Osteocyte (in vitro differentiated cells): ENCODE measurements at regions not wholly inside any gene's neighbourhood (a gene's known extent, or its start where the extent isn't known, plus 50 kb on each side); places are given as distances from the start of the nearest gene placed in this dataset.

Experiments
- DNase-seq: peaks from one replicate; pipeline ENCODE4 v3.0.0; 2021; ENCODE audit warnings: mixed read lengths; ENCODE audit not compliant: unreplicated experiment; ENCODE audit errors: extremely low spot score
- H3K27ac Mint-ChIP-seq: one replicate; pipeline ENCODE4 v1.8.0; 2021; ENCODE audit warnings: mild to moderate bottlenecking, mixed read lengths; ENCODE audit not compliant: unreplicated experiment
- H3K27me3 Mint-ChIP-seq: one replicate; pipeline ENCODE4 v1.8.0; 2021; ENCODE audit warnings: mixed read lengths; ENCODE audit not compliant: unreplicated experiment
- H3K36me3 Mint-ChIP-seq: one replicate; pipeline ENCODE4 v1.8.0; 2021; ENCODE audit warnings: mixed read lengths; ENCODE audit not compliant: unreplicated experiment
- H3K4me1 Mint-ChIP-seq: one replicate; pipeline ENCODE4 v1.8.0; 2021; ENCODE audit warnings: mixed read lengths; ENCODE audit not compliant: unreplicated experiment
- H3K4me3 Mint-ChIP-seq: one replicate; pipeline ENCODE4 v1.8.0; 2021; ENCODE audit warnings: mild to moderate bottlenecking, moderate library complexity, mixed read lengths; ENCODE audit not compliant: unreplicated experiment
- H3K9me3 Mint-ChIP-seq: one replicate; pipeline ENCODE4 v1.8.0; 2021; ENCODE audit warnings: mixed read lengths; ENCODE audit not compliant: unreplicated experiment
- TF ChIP-seq, protein P1 (sequence below): fragments of 200-600 bp; sonication (generic); IDR thresholded peaks from 2 replicates; pipeline ENCODE4 v1.5.0; 2021; ENCODE audit warnings: antibody characterized with exemption, mild to moderate bottlenecking, moderate library complexity

DNA sequence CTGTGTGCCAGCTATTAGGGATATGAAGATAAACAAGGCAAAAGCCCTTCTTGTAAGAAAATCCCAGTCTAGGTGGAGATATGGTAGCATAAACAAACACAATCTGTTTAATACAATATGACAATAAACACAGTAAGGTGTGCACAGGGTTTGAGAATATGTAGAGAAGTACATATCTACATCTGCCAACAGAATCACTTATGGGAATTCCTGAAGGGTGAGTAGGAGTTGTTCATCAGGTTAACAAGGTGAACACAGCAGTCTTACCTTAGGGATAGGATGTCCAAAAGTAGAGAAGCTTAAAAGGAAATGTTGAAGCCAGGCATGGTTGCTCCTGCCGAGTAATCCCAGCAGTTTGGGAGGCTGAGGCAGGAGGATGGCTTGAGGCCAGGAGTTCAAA, 57.7 kb upstream of the LRRC7 start:
- Mint-ChIP-seq H3K4me3 (no peak overlapping the region), H3K4me1 (peaks cover 24% of the 10 kb centered on the region), H3K9me3 (peaks cover 8% of the 10 kb centered on the region), H3K27ac (no peak overlapping the region), H3K27me3 (no peaks in the 10 kb centered on the region), H3K36me3 (no peaks in the 10 kb centered on the region)
- TF ChIP-seq, protein P1, sequence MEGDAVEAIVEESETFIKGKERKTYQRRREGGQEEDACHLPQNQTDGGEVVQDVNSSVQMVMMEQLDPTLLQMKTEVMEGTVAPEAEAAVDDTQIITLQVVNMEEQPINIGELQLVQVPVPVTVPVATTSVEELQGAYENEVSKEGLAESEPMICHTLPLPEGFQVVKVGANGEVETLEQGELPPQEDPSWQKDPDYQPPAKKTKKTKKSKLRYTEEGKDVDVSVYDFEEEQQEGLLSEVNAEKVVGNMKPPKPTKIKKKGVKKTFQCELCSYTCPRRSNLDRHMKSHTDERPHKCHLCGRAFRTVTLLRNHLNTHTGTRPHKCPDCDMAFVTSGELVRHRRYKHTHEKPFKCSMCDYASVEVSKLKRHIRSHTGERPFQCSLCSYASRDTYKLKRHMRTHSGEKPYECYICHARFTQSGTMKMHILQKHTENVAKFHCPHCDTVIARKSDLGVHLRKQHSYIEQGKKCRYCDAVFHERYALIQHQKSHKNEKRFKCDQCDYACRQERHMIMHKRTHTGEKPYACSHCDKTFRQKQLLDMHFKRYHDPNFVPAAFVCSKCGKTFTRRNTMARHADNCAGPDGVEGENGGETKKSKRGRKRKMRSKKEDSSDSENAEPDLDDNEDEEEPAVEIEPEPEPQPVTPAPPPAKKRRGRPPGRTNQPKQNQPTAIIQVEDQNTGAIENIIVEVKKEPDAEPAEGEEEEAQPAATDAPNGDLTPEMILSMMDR, result no peak
- no peak for DNase-seq

GRCh38 chr1:69511426-69512192, 56.1 kb upstream of the LRRC7 start:
- DNase-seq, result no peak
- Mint-ChIP-seq H3K36me3 (no peaks in the 10 kb centered on the region), H3K4me1 (peaks cover 24% of the 10 kb centered on the region), H3K27me3 (no peaks in the 10 kb centered on the region), H3K4me3 (no peak overlapping the region), H3K27ac (peak overlapping the region; percentile 37), H3K9me3 (peaks cover 8% of the 10 kb centered on the region)
- TF ChIP-seq, protein P1, result no peak

- H3K4me1 Mint-ChIP-seq, result peaks cover 24% of the 10 kb centered on the region
- H3K4me3 Mint-ChIP-seq, result no peak overlapping the region
- H3K27ac Mint-ChIP-seq, result no peak overlapping the region
- no peak for DNase-seq
- no peaks in the 10 kb centered on the region for H3K36me3 Mint-ChIP-seq
- no peaks in the 10 kb centered on the region for H3K27me3 Mint-ChIP-seq
- H3K9me3 Mint-ChIP-seq, result peaks cover 8% of the 10 kb centered on the region
- TF ChIP-seq, protein P1, result no peak
Observed at GRCh38 chr1:69513601-69514000, 54.1 kb upstream of the LRRC7 start.
